ENCODE measurements at regions not wholly inside any gene's neighbourhood (a gene's known extent, or its start where the extent isn't known, plus 50 kb on each side); places are given as distances from the start of the nearest gene placed in this dataset.
"Not testable (repeated sequence)": the region's sequence is repeated elsewhere in the genome, so short reads cannot be mapped to it uniquely, and the experiment has no call there.

GRCh38 chr5:2849429-2849828 is 98.0 kb upstream of the IRX2 start:
- H3K27ac ChIP-seq = no peak overlapping the region
- H3K4me3 ChIP-seq = no peak overlapping the region
- no peak for DNase-seq (ENCODE audit: low read depth in 1 of 2, low spot score in 2 of 2)
- H3K36me3 ChIP-seq = no peaks in the 10 kb centered on the region
- no peaks in the 10 kb centered on the region for H3K27me3 ChIP-seq (replicated peaks)
- H3K9me3 ChIP-seq (replicated peaks) = peaks cover 22% of the 10 kb centered on the region
- no peaks in the 10 kb centered on the region for H3K4me1 ChIP-seq (replicated peaks)

- Histone ChIP-seq H3K27ac (no peak overlapping the region), H3K9me3 (replicated peaks) (peaks cover 23% of the 10 kb centered on the region), H3K4me1 (replicated peaks) (no peaks in the 10 kb centered on the region), H3K36me3 (no peaks in the 10 kb centered on the region), H3K27me3 (replicated peaks) (no peaks in the 10 kb centered on the region), H3K4me3 (no peak overlapping the region)
- no peak for DNase-seq (ENCODE audit: low read depth in 1 of 2, low spot score in 2 of 2)
Measured at GRCh38 chr5:2848619-2849018, 97.1 kb upstream of the IRX2 start.

GRCh38 chr5:2847608-2848007 is 96.1 kb upstream of the IRX2 start:
- Histone ChIP-seq H3K9me3 (replicated peaks) (peaks cover 19% of the 10 kb centered on the region), H3K27me3 (replicated peaks) (no peaks in the 10 kb centered on the region), H3K36me3 (no peaks in the 10 kb centered on the region), H3K4me1 (replicated peaks) (no peaks in the 10 kb centered on the region), H3K27ac (no peak overlapping the region), H3K4me3 (no peak overlapping the region)
- no peak for DNase-seq (ENCODE audit: low read depth in 1 of 2, low spot score in 2 of 2)

GRCh38 chr5:2841208-2841607 is 89.7 kb upstream of the IRX2 start:
- DNase-seq (ENCODE audit: low read depth in 1 of 2, low spot score in 2 of 2) = no peak
- Histone ChIP-seq H3K9me3 (replicated peaks) (peaks cover 26% of the 10 kb centered on the region), H3K27me3 (replicated peaks) (no peaks in the 10 kb centered on the region), H3K27ac (no peak overlapping the region), H3K4me1 (replicated peaks) (no peaks in the 10 kb centered on the region), H3K36me3 (no peaks in the 10 kb centered on the region), H3K4me3 (no peak overlapping the region)

GRCh38 chr5:2840372-2840915 is 89.0 kb upstream of the IRX2 start:
- Histone ChIP-seq H3K36me3 (no peaks in the 10 kb centered on the region), H3K4me3 (no peak overlapping the region), H3K27ac (no peak overlapping the region), H3K4me1 (replicated peaks) (no peaks in the 10 kb centered on the region), H3K9me3 (replicated peaks) (peaks cover 26% of the 10 kb centered on the region), H3K27me3 (replicated peaks) (no peaks in the 10 kb centered on the region)
- no peak for DNase-seq (ENCODE audit: low read depth in 1 of 2, low spot score in 2 of 2)

- H3K4me1 ChIP-seq (replicated peaks) = no peaks in the 10 kb centered on the region
- H3K27ac ChIP-seq = no peak overlapping the region
- H3K36me3 ChIP-seq = no peaks in the 10 kb centered on the region
- no peak overlapping the region for H3K4me3 ChIP-seq
- H3K27me3 ChIP-seq (replicated peaks) = no peaks in the 10 kb centered on the region
- H3K9me3 ChIP-seq (replicated peaks) = peaks cover 8% of the 10 kb centered on the region
- DNase-seq (ENCODE audit: low read depth in 1 of 2, low spot score in 2 of 2) = no peak
Measured at GRCh38 chr5:2836133-2836532, 84.7 kb upstream of the IRX2 start.

- no peak overlapping the region for H3K27ac ChIP-seq
- no peaks in the 10 kb centered on the region for H3K4me1 ChIP-seq (replicated peaks)
- no peak overlapping the region for H3K4me3 ChIP-seq
- H3K9me3 ChIP-seq (replicated peaks) = peaks cover 4% of the 10 kb centered on the region; the same call in 1 of the 2 replicates
- no peak for DNase-seq (ENCODE audit: low read depth in 1 of 2, low spot score in 2 of 2)
- H3K27me3 ChIP-seq (replicated peaks) = no peaks in the 10 kb centered on the region
- no peaks in the 10 kb centered on the region for H3K36me3 ChIP-seq
Measured at GRCh38 chr5:2833556-2833955, 82.1 kb upstream of the IRX2 start.

GRCh38 chr5:2832394-2832793 is 80.9 kb upstream of the IRX2 start:
- no peaks in the 10 kb centered on the region for H3K27me3 ChIP-seq (replicated peaks)
- no peaks in the 10 kb centered on the region for H3K36me3 ChIP-seq
- H3K27ac ChIP-seq = no peak overlapping the region
- peaks cover 4% of the 10 kb centered on the region; the same call in 1 of the 2 replicates for H3K9me3 ChIP-seq (replicated peaks)
- H3K4me3 ChIP-seq = no peak overlapping the region
- H3K4me1 ChIP-seq (replicated peaks) = no peaks in the 10 kb centered on the region
- DNase-seq (ENCODE audit: low read depth in 1 of 2, low spot score in 2 of 2) = no peak

GRCh38 chr5:2829239-2829638 is 77.8 kb upstream of the IRX2 start:
- no peaks in the 10 kb centered on the region for H3K36me3 ChIP-seq
- H3K9me3 ChIP-seq (replicated peaks) = peaks cover 5% of the 10 kb centered on the region
- no peak for DNase-seq (ENCODE audit: low read depth in 1 of 2, low spot score in 2 of 2)
- H3K27ac ChIP-seq = no peak overlapping the region
- H3K4me1 ChIP-seq (replicated peaks) = no peaks in the 10 kb centered on the region
- no peaks in the 10 kb centered on the region for H3K27me3 ChIP-seq (replicated peaks)
- H3K4me3 ChIP-seq = no peak overlapping the region

GRCh38 chr5:2818936-2819335 is 67.5 kb upstream of the IRX2 start:
- H3K27ac ChIP-seq = no peak overlapping the region
- H3K4me3 ChIP-seq = no peak overlapping the region
- no peak for DNase-seq (ENCODE audit: low read depth in 1 of 2, low spot score in 2 of 2)
- peaks cover 31% of the 10 kb centered on the region for H3K9me3 ChIP-seq (replicated peaks)
- H3K36me3 ChIP-seq = no peaks in the 10 kb centered on the region
- no peaks in the 10 kb centered on the region for H3K4me1 ChIP-seq (replicated peaks)
- no peaks in the 10 kb centered on the region for H3K27me3 ChIP-seq (replicated peaks)

- DNase-seq (ENCODE audit: low read depth in 1 of 2, low spot score in 2 of 2) = no peak
- no peak overlapping the region for H3K4me3 ChIP-seq
- H3K4me1 ChIP-seq (replicated peaks) = no peaks in the 10 kb centered on the region
Measured at GRCh38 chr5:2817031-2817603, 65.6 kb upstream of the IRX2 start.

GRCh38 chr5:2813678-2814077 is 62.2 kb upstream of the IRX2 start:
- DNase-seq (ENCODE audit: low read depth in 1 of 2, low spot score in 2 of 2) = no peak
- Histone ChIP-seq H3K27ac (no peak overlapping the region), H3K4me3 (no peak overlapping the region), H3K9me3 (replicated peaks) (peaks cover 27% of the 10 kb centered on the region), H3K4me1 (replicated peaks) (no peaks in the 10 kb centered on the region), H3K36me3 (no peaks in the 10 kb centered on the region), H3K27me3 (replicated peaks) (no peaks in the 10 kb centered on the region)

More at GRCh38 chr5:2817031-2817603, 65.6 kb upstream of the IRX2 start:
- Histone ChIP-seq H3K27ac (no peak overlapping the region), H3K27me3 (replicated peaks) (no peaks in the 10 kb centered on the region), H3K36me3 (no peaks in the 10 kb centered on the region), H3K9me3 (replicated peaks) (peaks cover 29% of the 10 kb centered on the region)

GRCh38 chr5:2810644-2811043 is 59.2 kb upstream of the IRX2 start:
- no peaks in the 10 kb centered on the region for H3K4me1 ChIP-seq (replicated peaks)
- H3K36me3 ChIP-seq = no peaks in the 10 kb centered on the region
- no peaks in the 10 kb centered on the region for H3K27me3 ChIP-seq (replicated peaks)
- H3K9me3 ChIP-seq (replicated peaks) = peaks cover 25% of the 10 kb centered on the region
- no peak overlapping the region for H3K4me3 ChIP-seq
- no peak overlapping the region for H3K27ac ChIP-seq
- no peak for DNase-seq (ENCODE audit: low read depth in 1 of 2, low spot score in 2 of 2)

- peaks cover 17% of the 10 kb centered on the region for H3K9me3 ChIP-seq (replicated peaks)
- not testable (repeated sequence) for DNase-seq (ENCODE audit: low read depth in 1 of 2, low spot score in 2 of 2); H3K4me1 ChIP-seq (replicated peaks); H3K27ac ChIP-seq; H3K36me3 ChIP-seq; H3K4me3 ChIP-seq; H3K27me3 ChIP-seq (replicated peaks)
Measured at GRCh38 chr5:2807244-2807643, 55.8 kb upstream of the IRX2 start.

GRCh38 chr5:2806176-2806575 is 54.7 kb upstream of the IRX2 start:
- Histone ChIP-seq H3K36me3 (no peaks in the 10 kb centered on the region), H3K9me3 (replicated peaks) (peaks cover 17% of the 10 kb centered on the region), H3K27me3 (replicated peaks) (no peaks in the 10 kb centered on the region), H3K4me1 (replicated peaks) (no peaks in the 10 kb centered on the region), H3K27ac (no peak overlapping the region), H3K4me3 (no peak overlapping the region)
- no peak for DNase-seq (ENCODE audit: low read depth in 1 of 2, low spot score in 2 of 2)
